NCI-H1930 (cell line): ENCODE measurements at regions not wholly inside any gene's neighbourhood (a gene's known extent, or its start where the extent isn't known, plus 50 kb on each side); places are given as distances from the start of the nearest gene placed in this dataset.
"Not testable (repeated sequence)": the region's sequence is repeated elsewhere in the genome, so short reads cannot be mapped to it uniquely, and the experiment has no call there.

Experiments
- DNase-seq, 2 experiments: peaks; one replicate each; lab custom pipeline; 2025; lab: John Stamatoyannopoulos, UW

DNA sequence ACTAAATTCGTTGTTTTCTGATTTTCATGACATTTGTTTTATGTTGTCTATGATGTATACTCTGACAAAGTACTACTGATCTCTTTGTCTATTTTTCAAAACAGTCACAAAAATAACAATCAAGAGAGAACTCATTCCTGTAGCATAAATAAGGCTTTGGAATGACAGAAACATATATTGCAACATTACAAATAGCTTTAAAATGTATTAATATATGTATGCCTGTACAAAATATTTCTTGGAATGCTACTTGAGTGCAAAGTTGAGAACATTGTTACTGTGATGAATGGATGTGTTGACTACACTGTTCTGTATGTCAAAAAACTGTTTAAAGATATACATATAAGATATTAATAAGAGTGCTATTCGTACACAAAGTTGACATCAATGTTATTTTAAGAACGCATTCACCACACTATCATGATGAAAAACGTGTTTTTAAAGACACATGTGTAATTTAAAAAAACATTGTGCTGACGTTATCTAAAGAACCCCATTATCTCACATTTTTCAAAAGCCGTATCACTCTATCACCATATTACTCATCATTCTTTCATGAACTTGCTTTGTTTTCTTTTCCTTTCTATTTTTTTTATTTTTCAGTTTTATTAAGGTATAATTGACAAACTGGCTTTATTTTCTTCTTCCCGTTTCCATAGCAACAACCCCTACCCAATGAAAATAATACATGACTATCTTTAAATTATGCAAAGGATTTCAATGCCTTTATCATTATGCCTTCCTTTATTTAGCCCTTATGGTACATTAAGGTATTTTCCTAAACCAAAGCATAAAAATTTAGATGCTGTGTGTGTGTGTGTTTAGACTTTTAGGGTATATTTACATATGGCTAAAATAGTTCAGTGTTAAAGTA is 918.8 kb downstream of the SLITRK1 start:
- DNase-seq = no peak

- DNase-seq = no peak
Observed at GRCh38 chr13:82962397-82962796, 919.9 kb downstream of the SLITRK1 start.

- no peak for DNase-seq
Observed at GRCh38 chr13:82961757-82962156, 920.5 kb downstream of the SLITRK1 start.

DNA sequence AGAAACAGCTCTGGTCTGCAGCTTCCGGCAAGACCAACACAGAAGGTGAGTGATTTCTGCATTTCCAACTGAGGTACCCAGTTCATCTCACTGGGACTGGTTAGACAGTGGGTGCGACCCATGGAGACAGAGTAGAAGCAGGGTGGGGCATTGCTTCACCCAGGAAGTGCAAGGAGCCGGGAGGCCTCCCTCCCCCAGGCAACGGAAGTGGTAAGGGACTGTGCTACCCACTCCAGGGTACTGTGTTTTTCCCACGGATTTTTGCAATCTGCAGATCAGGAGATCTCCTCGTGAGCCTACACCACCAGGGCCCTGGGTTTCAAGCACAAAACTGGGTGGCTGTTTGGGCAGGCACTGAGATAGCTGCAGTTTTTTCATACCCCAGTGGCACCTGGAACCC is 929.9 kb downstream of the SLITRK1 start:
- not testable (repeated sequence) for DNase-seq

DNA sequence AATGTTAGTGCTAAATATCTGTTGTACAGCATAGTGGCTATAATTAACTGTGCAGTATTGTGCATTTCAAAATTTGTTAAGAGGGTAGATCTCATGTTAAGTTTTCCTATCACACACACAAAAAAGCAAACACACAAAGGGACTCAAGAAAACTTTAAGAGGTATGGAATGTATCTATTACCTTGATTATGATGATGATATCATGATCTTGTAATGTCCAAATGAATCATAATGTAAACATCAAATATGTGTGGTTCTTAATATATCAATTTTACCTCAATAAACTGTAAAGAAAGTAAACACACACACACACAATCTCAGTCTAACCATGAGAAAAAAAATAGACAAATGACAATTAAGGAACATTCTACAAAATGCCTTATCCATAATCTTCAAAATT is 934.6 kb downstream of the SLITRK1 start:
- no peak for DNase-seq

DNA sequence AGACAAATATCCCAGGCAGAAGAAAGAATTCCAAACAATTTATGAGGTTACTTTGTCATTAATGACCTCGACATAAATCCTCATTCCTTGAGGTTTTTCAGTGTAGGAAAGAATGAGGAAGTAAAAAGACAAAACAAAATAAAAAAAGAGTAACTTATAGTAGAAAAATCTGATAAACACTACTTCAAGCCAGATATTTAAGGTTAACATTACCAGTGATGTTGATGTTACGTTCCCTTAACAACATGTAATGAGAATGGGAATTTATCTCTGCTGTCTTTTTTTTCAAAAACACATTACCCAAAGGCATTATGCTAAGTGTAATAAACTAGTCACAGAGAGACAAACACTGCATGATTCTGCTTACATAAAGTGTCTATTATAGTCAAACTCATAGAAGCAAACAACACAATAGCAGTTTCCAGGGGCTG is 935.1 kb downstream of the SLITRK1 start:
- no peak for DNase-seq

DNA sequence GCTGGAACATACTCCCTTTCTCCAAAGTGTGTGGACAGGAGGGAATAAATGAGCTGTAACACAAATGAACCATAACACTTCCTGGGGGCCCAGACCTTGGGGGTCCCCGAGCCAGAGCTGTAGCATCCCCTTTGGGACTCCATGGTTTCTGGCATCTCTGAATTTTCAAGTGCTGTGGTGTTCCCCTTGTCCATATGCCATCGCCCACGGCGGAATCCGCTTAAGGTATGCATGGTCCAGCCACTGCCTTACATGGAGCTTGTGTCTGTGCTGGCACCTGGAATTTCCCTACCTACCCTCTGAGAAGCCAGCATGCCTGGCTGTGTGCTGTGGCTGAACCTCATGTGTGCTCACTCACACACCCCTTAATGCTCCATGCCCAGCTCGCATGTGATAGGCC is 943.6 kb downstream of the SLITRK1 start:
- no peak for DNase-seq

DNA sequence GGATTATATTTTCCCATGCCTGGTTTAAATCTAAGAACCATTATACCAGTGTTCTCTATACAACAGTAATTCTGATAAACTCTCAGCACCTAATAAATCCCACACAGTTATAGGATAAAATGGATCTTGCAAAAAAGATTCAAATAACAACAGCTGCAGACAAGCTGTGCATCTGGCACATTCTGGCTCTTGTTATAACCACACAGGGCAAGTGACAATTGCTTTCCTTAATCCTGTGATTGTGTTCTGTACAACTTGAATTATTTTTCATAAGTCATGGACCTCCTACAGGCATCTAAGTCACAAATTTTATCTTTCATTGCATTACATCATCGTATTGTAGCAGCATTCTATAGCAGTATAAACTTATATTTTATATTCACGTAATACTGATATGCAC is 948.3 kb downstream of the SLITRK1 start:
- DNase-seq = no peak

DNA sequence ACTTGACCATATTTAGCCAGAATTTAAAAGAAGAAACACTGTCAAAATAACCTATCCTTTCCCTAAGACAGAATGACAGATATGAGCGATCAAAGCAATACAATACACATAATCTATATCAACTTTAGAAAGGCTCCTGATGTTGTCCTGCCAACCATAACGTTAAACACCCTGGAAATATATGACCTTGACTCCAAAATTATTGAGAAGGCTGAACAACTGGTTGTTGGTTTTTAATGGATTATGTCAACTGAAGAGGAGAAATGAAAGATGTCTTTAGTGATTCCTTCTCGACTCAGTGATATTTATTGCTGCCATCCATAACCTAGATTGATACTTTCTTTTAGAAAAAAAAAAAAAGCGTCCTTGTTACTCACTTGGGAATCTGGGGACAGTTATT is 957.2 kb downstream of the SLITRK1 start:
- DNase-seq = no peak

DNA sequence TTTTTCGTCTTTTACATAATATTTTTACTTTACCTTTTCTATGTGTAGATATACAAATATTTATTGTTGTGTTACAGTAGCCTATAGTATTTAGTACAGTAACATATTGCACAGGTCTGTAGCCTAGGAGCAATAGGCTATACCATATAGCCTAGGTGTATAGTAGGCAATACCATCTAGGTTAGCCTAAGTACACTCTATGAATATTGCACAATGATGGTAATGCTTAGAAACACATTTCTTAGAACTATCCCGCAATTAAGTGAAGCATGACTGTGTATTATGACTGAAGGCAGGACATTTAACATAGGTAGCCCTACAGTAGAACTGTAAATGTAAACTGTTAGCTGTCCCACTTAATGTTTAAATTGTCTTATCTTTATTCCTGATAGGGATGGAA is 964.3 kb downstream of the SLITRK1 start:
- no peak for DNase-seq

DNA sequence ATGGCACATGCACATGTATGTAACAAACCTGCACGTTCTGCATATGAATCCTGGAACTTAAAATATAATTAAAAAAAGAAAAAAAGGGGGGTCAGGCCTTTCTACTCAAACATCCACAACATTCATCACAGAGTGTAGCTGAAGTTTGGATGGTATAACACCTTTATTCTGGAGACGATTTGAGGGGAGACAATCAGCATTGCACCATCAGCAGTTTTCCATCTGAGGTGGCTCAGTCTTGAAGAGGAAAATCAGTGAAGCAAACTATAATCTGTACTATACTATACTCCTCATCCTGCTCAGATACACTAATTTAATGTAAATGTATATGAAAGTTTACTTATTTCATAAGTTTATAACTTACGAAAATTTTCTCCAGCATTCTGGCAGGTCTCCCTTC is 969.7 kb downstream of the SLITRK1 start:
- no peak for DNase-seq

DNA sequence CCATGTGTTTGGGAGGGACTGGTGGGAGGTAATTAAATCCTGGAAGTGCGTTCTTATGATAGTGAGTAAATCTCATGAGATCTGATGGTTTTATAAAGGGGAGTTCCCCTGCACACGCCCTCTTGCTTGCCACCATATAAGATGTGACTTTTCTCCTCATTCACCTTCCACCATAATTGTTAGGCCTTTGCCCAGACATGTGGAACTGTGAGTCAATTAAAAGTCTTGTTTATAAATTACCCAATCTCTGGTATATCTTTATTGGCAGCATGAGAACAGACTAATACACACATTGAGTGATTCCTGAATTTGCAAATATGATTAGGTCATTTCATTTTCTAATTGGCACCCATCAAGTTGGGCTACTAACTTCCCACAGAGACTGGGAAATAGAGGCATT is 977.2 kb downstream of the SLITRK1 start:
- DNase-seq = no peak

DNA sequence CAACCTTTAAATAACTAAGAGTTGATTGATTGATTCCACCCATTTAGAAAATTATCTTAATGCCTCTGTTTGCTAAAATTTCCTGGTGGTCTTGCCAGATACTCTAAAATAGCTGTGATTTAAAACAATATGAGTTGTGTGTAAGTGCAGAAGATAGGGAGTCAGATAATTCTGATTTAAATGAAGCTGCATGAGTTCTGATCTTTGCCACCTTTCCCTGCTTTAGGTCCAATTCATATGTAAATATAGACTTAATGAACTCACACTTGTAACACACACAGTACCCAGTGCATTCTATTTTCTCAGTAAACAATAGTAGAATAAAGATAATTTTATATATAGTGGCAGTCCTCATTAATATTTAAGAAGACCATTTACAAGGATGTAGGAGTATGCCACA is 981.8 kb downstream of the SLITRK1 start:
- DNase-seq = no peak

DNA sequence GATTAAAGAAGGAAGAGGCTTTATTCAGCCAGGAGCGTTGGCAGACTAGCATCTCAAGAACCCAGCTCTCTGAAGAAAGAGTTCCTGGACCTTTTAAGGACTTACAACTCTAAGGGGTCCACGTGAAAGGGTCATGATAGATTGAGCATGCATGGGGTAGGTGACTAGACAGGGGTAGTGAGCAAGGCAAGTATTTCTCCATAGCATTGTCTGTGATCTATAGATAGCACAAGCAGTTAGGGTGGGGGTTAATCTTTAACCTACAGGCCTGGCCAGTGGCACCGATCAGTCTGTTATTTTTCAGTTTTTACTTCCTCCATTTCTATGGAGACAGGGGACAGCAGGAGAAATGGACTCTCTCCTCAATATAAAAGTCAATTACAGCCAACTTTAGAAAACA is 983.7 kb downstream of the SLITRK1 start:
- DNase-seq = no peak

GRCh38 chr13:82879921-82880320 is 1002.4 kb downstream of the SLITRK1 start:
- peak; percentile 41 to 43 for DNase-seq

- DNase-seq = peak; percentile 49 to 82
Observed at GRCh38 chr13:82878536-82878935, 1003.7 kb downstream of the SLITRK1 start.

- DNase-seq = no peak
Observed at GRCh38 chr13:82867284-82867683, 1015.0 kb downstream of the SLITRK1 start.

DNA sequence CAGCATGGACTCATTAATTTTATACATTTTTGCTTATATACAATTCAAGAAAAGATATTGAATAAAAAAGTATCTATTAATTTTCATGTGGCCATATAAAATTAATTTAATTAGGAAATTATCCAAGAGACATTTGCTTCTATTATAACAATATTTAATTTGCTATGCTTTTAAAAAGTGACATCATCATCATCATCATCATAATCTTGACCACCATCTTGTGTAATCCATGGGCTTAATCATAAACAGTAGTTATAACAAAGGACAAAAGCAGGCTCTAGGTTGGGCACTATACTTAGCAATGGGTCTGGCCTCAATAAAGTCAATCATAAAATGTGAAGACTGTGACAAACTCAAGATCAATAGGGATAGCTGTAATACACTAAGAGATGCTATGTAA is 1031.6 kb downstream of the SLITRK1 start:
- no peak for DNase-seq

GRCh38 chr13:82848766-82849165 is 1033.5 kb downstream of the SLITRK1 start:
- DNase-seq = no peak

DNA sequence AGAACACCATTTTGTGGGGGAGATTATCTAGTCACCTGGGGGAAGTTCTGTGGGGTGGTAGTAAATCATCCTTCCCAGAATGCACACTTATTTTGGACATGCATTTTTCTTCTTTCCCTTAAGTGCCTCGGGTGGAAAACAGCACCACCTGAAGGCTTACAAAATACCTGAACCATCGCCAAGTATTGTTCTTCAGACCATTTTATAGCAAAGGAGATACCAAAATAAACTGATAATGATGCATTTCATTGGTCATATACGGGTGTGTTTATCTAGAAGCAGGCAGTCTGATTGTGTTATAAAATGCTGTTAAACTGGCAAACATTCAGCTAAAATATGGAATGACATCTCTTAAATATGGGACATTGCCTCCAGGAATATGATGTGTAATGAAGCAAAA is 1034.7 kb downstream of the SLITRK1 start:
- no peak for DNase-seq

DNA sequence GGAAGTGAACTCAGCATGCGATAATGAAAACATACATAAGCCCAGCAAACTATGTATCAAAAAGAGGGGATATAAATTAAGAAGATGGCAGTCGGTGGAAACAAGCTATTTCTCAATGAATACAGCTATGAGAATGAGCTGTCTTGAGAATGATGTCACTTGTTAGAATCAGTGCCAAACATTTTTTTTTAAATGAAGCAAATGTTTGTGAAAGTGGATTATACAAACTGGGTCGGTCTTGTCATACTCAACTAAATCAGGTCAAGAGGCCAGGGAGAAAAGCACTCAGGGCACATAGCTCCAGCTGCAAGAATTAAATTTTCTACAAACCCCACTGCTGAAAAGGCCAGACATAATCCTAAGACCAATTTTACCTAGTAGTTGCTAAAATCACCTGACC is 1048.4 kb downstream of the SLITRK1 start:
- DNase-seq = no peak

GRCh38 chr13:82829040-82829439 is 1053.2 kb downstream of the SLITRK1 start:
- DNase-seq = no peak

DNA sequence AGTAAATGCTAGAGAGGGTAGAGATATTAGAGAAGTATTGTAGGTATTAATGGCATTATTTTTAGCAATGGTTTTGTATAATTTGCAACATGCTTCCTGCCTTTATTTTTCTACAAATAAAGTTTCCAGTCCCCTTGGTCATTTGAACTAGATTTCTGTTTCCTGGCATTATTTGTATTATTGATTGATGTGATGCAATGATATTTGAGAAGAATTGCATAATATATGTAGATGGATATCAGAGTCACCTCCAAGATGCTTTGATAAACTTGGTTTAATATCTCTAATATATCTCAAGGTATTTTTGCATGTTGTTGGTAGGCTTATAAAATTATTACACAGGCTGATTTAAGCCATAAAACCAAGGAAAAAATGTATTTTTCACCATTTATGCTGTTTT is 1054.5 kb downstream of the SLITRK1 start:
- no peak for DNase-seq

DNA sequence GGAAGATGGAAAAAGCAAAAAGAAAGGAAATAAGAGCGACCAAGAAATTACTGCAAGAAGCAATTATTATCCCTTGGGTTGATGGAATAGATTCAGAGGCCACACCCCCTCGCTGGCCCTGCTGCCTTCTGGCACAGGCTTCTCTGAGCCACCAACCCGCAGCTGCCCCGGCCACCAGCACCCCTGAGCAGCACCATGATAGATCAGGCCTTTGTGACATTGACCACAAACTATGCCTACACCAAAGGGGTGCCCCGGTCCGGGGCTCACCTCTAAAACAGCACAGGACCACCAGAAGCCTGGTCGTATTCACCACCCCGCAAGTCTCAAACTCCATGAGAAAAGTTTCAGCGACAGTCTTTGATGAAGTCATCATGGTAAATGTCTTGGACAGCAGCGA is 1059.3 kb downstream of the SLITRK1 start:
- DNase-seq = no peak
